ENCODE measurements at regions not wholly inside any gene's neighbourhood (a gene's known extent, or its start where the extent isn't known, plus 50 kb on each side); places are given as distances from the start of the nearest gene placed in this dataset.
"Not testable (repeated sequence)": the region's sequence is repeated elsewhere in the genome, so short reads cannot be mapped to it uniquely, and the experiment has no call there.

GRCh38 chr4:188439641-188440311 is 300.5 kb downstream of the TRIML1 start:
- no peak for DNase-seq

DNA sequence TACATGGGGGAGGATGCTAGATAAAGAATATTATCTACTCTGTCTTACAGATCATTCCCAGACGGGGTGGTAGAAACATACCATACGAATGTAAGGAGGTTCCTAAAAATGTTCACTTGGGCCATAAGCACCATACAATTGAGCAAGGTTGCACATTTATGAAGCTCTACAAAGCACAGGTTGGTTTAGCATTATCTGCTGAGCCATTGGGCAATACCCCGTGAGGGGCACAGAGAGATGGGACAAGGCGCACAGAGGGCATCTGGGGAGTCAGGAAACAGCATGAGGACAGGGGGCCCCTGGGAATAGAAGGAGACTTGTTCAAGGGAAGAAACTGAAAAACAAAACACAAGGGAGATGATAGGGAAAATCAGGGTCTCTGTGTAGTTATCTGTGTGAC is 305.3 kb downstream of the TRIML1 start:
- DNase-seq, result no peak

DNA sequence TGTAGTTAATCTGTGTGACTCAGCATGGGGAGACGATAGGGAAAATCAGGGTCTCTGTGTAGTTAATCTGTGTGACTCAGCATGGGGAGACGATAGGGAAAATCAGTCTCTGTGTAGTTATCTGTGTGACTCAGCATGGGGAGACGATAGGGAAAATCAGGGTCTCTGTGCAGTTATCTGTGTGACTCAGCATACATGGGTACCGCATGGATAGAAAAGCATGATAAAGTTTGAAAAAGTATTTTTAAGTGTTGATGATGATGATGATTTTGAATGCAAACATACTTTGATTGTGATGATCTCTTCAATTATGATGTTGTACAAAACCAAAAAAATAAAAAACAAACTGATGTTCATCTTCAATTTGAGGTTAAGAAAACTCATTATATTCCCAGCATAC is 309.8 kb downstream of the TRIML1 start:
- DNase-seq, result not testable (repeated sequence)

GRCh38 chr4:188450571-188450970 is 311.3 kb downstream of the TRIML1 start:
- no peak for DNase-seq

DNA sequence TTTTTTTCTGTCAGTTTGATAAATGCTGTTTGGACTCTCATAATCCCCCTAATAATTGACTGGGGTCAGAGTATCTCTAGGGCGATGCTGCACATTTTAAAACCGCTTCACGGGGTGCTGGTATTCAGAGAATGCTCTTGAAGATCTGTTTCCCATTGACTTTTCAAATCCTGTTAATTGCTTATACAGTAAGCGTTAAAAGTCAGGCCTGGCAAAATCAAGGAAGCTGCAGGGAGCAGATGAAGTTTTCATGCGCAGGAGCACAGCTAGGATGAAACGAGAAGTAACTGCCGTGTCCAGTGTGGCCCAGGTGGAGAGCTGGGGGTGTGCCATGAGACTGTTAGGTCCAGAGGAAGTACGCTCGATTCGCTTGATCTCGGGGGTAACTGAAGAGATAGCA is 312.9 kb downstream of the TRIML1 start:
- no peak for DNase-seq

GRCh38 chr4:188454575-188454974 is 315.3 kb downstream of the TRIML1 start:
- no peak for DNase-seq

GRCh38 chr4:188455062-188455752 is 316.0 kb downstream of the TRIML1 start:
- no peak for DNase-seq

DNA sequence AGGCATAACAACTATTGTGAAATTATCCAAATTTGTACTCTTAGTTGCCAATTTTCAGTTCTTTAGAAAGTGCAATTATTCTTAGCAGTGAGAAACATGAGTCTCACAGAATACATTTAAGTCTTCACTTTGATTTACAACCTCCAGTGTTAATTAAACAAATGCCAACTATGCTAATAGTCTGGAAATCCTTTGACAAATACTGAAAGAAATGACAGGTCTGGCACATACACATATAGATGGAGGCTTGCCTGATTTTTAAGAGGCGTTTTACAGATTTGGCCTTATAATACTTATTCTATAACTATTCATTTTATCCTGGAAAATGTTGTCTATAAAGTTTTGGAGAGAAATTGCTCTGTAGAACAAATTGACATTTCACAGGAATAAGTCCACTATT is 320.1 kb downstream of the TRIML1 start:
- no peak for DNase-seq

- no peak for DNase-seq
Measured at GRCh38 chr4:188463909-188464308, 324.7 kb downstream of the TRIML1 start.

GRCh38 chr4:188466001-188466400 is 326.8 kb downstream of the TRIML1 start:
- DNase-seq, result no peak

DNA sequence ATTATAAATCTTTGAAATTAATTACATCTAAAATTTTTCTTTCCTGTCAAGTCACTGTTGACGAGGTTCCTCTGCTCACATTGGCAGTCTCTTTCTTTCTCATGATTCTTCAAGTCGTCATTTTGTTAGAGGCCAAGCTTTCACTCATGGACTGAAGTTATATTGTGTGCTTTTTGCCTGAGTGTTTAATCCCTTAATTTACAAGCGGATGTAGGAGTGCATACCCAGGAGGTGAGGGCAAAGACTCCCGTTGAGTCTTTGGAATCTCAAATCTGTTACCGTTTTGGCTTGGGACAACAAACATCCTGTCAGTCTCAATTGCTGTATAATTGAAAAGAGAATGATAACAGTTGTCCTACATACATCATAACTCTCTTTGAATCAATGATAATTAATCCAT is 345.0 kb downstream of the TRIML1 start:
- no peak for DNase-seq

DNA sequence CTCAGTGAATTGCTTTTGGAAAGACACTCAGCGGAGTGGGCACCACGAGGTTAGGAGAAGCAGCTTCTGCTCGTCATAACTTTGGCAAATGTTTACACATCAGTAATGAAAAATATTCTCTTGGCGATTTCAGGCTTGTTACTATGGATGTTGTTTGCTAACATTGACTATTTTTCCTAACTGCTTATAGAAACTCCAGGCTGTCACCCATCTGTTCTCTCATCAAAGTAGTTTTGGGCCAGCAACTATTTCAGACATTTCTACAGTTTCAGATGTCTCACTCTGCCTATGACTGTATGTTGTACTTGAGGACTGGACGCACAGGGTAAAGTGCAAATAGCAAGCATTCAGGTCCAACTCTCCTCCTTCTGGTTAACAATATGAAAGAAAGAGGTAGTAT is 346.7 kb downstream of the TRIML1 start:
- no peak for DNase-seq

DNA sequence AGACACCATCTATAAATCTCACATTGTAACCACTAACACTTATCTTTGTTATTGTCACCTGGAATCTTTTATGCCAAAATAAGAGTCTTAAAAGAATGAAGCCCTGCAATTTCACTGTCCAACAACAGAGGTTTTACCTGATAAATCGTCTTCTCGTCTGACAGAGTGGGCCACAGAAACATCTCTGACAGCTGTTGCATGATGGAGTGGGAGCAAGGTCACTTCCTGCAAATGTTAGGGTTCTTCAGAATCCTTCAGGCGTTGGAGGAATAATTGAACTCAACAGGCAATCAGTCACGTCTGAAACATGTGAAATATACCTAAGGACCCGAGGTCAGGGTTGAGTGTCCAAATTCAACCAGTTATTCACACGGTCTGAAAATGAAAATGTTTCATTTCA is 353.6 kb downstream of the TRIML1 start:
- DNase-seq, result no peak

DNA sequence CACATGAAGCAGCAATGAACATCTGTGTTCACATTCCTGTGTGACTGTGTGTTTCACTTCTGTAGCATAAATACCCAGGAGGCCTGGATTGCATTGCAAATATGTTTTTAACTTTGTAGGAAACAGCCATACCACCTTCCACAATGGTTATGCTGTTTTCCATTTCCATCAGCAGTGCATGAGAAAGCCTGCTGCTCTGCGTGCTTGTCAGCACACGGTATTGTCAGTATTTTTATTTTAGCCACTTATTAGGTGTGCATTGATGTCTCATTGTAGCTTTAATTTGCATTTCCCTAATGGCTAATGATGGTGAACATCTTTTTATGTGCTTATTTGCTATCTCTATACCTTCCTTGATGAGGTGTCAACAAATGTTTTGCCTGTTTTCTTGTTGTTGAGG is 355.9 kb downstream of the TRIML1 start:
- DNase-seq, result no peak

GRCh38 chr4:188511431-188511830 is 372.2 kb downstream of the TRIML1 start:
- DNase-seq, result no peak

DNA sequence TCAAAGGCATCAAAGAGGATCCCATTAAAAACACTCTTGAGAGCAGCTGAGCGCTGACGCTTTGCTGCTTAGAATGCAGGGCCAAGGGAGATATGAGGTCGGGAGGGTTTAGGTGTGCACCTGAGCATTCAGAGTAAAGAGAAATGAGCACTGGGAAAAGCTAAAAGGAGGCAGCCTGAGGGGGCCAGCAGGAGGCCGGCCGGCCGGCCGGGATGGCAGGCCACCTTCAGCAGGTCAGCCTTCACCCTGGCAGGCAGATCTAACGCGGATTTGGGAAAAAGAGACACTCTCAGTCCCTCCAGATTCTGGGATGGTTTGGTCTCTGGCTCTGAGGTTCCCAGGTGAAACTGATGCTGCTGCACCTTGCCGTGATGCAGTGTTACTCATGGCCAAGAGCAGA is 393.5 kb downstream of the TRIML1 start:
- DNase-seq, result no peak

DNA sequence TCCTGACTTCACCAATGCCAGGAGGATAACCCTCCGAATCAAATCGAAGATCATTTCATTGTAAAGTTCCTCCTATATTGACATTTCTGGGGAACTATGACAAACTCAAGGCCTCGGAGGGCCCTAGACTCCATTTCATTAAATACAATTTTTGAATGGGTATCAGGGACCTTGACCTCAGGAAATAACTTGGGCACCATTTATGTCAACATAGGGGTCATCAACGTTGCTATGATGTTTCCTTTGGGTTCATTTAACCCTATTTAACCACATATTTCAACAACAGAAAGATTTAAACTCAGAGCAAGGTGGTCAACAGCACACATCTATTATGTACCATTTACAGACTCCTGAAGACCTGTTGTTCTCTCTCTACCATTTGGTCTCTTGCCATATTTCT is 395.1 kb downstream of the TRIML1 start:
- DNase-seq, result no peak

DNA sequence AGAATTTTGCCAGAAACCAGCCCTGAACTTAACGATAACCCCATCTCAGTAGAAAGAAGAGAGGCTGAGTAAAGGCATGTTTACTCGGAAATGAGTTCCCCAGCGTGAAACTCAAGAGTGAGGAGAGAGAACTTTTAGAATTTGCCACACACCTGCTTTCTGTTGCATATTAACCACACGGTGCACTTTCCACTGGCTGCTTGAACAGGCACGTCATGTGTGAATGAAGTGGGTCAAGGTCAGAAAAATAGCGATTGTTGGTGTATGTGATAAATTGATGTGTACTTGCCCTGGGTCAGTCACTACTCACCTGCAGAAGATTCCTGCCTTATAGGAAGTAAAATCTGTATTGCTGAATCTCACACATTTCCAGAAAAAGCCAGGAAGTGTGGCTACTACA is 395.7 kb downstream of the TRIML1 start:
- DNase-seq, result no peak

DNA sequence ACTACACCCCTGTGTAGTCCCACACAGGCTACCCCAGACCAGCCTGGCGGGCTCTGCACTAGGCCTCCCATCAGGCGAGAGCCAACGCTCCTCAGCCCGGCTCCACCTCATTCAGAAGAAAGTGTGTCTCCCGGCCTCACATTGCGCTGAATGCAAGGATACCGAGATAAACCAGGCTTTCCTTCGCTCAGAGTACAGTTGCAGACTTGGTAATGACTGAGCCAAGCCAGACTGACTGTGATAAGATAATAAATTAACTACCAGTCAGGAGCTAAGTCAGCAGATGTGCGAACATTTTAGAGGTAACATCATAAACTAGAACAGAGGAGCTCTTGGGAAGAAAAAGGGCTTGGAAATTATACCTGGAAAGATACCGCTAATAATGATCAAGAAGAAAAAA is 397.6 kb downstream of the TRIML1 start:
- DNase-seq, result no peak

DNA sequence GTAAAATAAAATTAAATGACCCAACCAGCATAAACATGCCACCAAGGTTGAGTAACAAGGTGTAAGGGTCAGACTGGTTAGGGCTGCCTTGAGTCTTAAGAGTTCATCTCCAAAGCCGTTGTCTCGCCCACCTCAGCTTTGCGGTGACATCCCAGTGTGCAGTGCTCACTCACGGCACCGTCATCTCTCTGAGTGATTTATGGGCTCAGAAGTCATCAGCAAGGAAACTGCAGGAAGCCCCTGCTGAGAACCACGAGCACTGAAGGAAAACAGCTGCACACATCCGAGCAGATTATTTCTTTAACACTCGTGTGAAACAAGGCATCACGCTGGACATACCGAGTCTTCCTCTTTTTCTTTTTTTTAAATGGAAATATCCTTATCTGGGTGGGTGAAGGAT is 411.1 kb downstream of the TRIML1 start:
- no peak for DNase-seq

GRCh38 chr4:188551156-188551555 is 411.9 kb downstream of the TRIML1 start:
- no peak for DNase-seq

- DNase-seq, result no peak
Measured at GRCh38 chr4:188552741-188553275, 413.6 kb downstream of the TRIML1 start.

- DNase-seq, result no peak
Measured at GRCh38 chr4:188554413-188554812, 415.2 kb downstream of the TRIML1 start.

- DNase-seq, result no peak
Measured at GRCh38 chr4:188573104-188573503, 433.9 kb downstream of the TRIML1 start.

- no peak for DNase-seq
Measured at GRCh38 chr4:188578657-188579056, 439.4 kb downstream of the TRIML1 start.

Data from stimulated activated CD4-positive, alpha-beta T cell treated with anti-CD3 and anti-CD28 coated beads, Interleukin-1b, Interleukin-23, amount 100 ng/mL, for 48 hours (primary cell).